Duodenal mucosa (tissue), 2 donors: ENCODE measurements at regions not wholly inside any gene's neighbourhood (a gene's known extent, or its start where the extent isn't known, plus 50 kb on each side); places are given as distances from the start of the nearest gene placed in this dataset.

Experiments used
- H3K27ac ChIP-seq: one replicate; pipeline ENCODE4 v1.7.0; 2013; ENCODE audit warnings: low read depth, low read length
- H3K27me3 ChIP-seq, 2 donors: one replicate each; pipeline ENCODE4 v1.7.0; 2013; ENCODE audit warnings: low read length in 2 of 2, control low read depth in 1 of 2; ENCODE audit not compliant: insufficient read depth in 2 of 2, control insufficient read depth in 1 of 2
- H3K36me3 ChIP-seq, 2 donors: one replicate each; pipeline ENCODE4 v1.7.0; 2013; ENCODE audit warnings: low read length in 2 of 2, control low read depth in 1 of 2; ENCODE audit not compliant: insufficient read depth in 2 of 2, control insufficient read depth in 1 of 2
- H3K4me1 ChIP-seq, 2 donors: one replicate each; pipeline ENCODE4 v1.7.0; 2013; ENCODE audit warnings: low read length in 2 of 2, control low read depth in 1 of 2; ENCODE audit not compliant: insufficient read depth in 2 of 2, control insufficient read depth in 1 of 2
- H3K4me3 ChIP-seq, 2 donors: one replicate each; pipeline ENCODE4 v1.7.0; 2013; ENCODE audit warnings: low read length in 2 of 2, low read depth in 1 of 2
- H3K9ac ChIP-seq, 2 donors: one replicate each; pipeline ENCODE4 v1.7.0; 2013; ENCODE audit warnings: low read length in 2 of 2, low read depth in 1 of 2
- H3K9me3 ChIP-seq, 2 donors: one replicate each; pipeline ENCODE4 v1.7.0; 2013; ENCODE audit warnings: low read length in 2 of 2, control low read depth in 1 of 2; ENCODE audit not compliant: control insufficient read depth in 1 of 2

DNA sequence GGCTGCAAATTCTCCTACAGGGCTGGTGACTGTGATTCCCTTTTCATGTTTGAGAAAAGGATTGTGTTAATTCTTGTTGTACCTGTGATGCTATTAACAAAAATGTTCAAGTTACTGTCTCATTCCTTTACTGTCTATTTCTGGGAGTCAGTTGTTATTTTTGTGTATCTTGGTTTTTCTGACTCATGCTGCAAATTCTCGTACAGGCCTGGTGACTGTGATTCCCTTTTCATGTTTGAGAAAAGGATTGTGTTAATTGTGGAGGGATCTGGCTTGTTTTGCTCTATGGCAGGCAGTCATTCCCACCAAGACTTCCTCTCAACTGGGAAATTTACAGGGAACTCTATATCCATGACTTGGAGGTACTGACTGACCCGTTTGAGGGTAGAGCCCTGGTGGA is 693.4 kb upstream of the INTU start:
- no peaks in the 10 kb centered on the region for H3K4me1 ChIP-seq
- no peak overlapping the region for H3K9ac ChIP-seq
- H3K9me3 ChIP-seq, result no peaks in the 10 kb centered on the region
- H3K27ac ChIP-seq, result no peak overlapping the region
- no peaks in the 10 kb centered on the region for H3K27me3 ChIP-seq
- no peak overlapping the region for H3K4me3 ChIP-seq
- no peaks in the 10 kb centered on the region for H3K36me3 ChIP-seq

GRCh38 chr4:126947536-126947935 is 685.2 kb upstream of the INTU start:
- H3K4me3 ChIP-seq, result no peak overlapping the region
- H3K9me3 ChIP-seq, result no peaks in the 10 kb centered on the region
- no peak overlapping the region for H3K27ac ChIP-seq
- H3K4me1 ChIP-seq, result no peaks in the 10 kb centered on the region
- no peak overlapping the region for H3K9ac ChIP-seq
- H3K27me3 ChIP-seq, result no peaks in the 10 kb centered on the region
- no peaks in the 10 kb centered on the region for H3K36me3 ChIP-seq

GRCh38 chr4:126954537-126955291 is 678.0 kb upstream of the INTU start:
- Histone ChIP-seq H3K27ac (no peak overlapping the region), H3K9ac (no peak overlapping the region)

GRCh38 chr4:126955292-126956183 is 677.2 kb upstream of the INTU start:
- Histone ChIP-seq H3K27ac (no peak overlapping the region), H3K36me3 (no peaks in the 10 kb centered on the region), H3K27me3 (no peaks in the 10 kb centered on the region), H3K9ac (no peak overlapping the region), H3K4me3 (no peak overlapping the region), H3K4me1 (no peaks in the 10 kb centered on the region), H3K9me3 (peaks cover 0 to 3% of the 10 kb centered on the region in 2 donors)

More at GRCh38 chr4:126954537-126955291, 678.0 kb upstream of the INTU start:
- H3K36me3 ChIP-seq, result no peaks in the 10 kb centered on the region
- H3K4me1 ChIP-seq, result no peaks in the 10 kb centered on the region
- H3K27me3 ChIP-seq, result no peaks in the 10 kb centered on the region
- peaks cover 0 to 3% of the 10 kb centered on the region in 2 donors for H3K9me3 ChIP-seq
- no peak overlapping the region for H3K4me3 ChIP-seq

GRCh38 chr4:126956184-126956897 is 676.4 kb upstream of the INTU start:
- H3K27ac ChIP-seq, result no peak overlapping the region
- H3K9me3 ChIP-seq, result peaks cover 0 to 3% of the 10 kb centered on the region in 2 donors
- H3K9ac ChIP-seq, result no peak overlapping the region
- no peaks in the 10 kb centered on the region for H3K27me3 ChIP-seq
- no peaks in the 10 kb centered on the region for H3K4me1 ChIP-seq
- no peaks in the 10 kb centered on the region for H3K36me3 ChIP-seq
- no peak overlapping the region for H3K4me3 ChIP-seq

GRCh38 chr4:126957556-126957955 is 675.2 kb upstream of the INTU start:
- Histone ChIP-seq H3K36me3 (no peaks in the 10 kb centered on the region), H3K9me3 (peaks cover 0 to 3% of the 10 kb centered on the region in 2 donors), H3K27me3 (no peaks in the 10 kb centered on the region), H3K4me3 (no peak overlapping the region), H3K9ac (no peak overlapping the region), H3K4me1 (no peaks in the 10 kb centered on the region), H3K27ac (no peak overlapping the region)

- H3K27ac ChIP-seq, result no peak overlapping the region
- H3K4me3 ChIP-seq, result no peak overlapping the region
- no peak overlapping the region for H3K9ac ChIP-seq
- peaks cover 0 to 3% of the 10 kb centered on the region in 2 donors for H3K9me3 ChIP-seq
- no peaks in the 10 kb centered on the region for H3K4me1 ChIP-seq
- no peaks in the 10 kb centered on the region for H3K27me3 ChIP-seq
- H3K36me3 ChIP-seq, result no peaks in the 10 kb centered on the region
Observed at GRCh38 chr4:126957987-126958386, 674.8 kb upstream of the INTU start.

- no peaks in the 10 kb centered on the region for H3K36me3 ChIP-seq
Observed at GRCh38 chr4:126958482-126958881, 674.3 kb upstream of the INTU start.

GRCh38 chr4:126959056-126959745 is 673.6 kb upstream of the INTU start:
- H3K36me3 ChIP-seq, result no peaks in the 10 kb centered on the region
- H3K4me1 ChIP-seq, result no peaks in the 10 kb centered on the region
- H3K4me3 ChIP-seq, result no peak overlapping the region
- peaks cover 0 to 3% of the 10 kb centered on the region in 2 donors for H3K9me3 ChIP-seq
- no peaks in the 10 kb centered on the region for H3K27me3 ChIP-seq
- no peak overlapping the region for H3K27ac ChIP-seq
- H3K9ac ChIP-seq, result no peak overlapping the region

More at GRCh38 chr4:126958482-126958881, 674.3 kb upstream of the INTU start:
- Histone ChIP-seq H3K4me3 (no peak overlapping the region), H3K27me3 (no peaks in the 10 kb centered on the region), H3K4me1 (no peaks in the 10 kb centered on the region), H3K27ac (no peak overlapping the region), H3K9ac (no peak overlapping the region), H3K9me3 (peaks cover 0 to 3% of the 10 kb centered on the region in 2 donors)
